Glutamatergic neuron (in vitro differentiated cells): ENCODE measurements at regions not wholly inside any gene's neighbourhood (a gene's known extent, or its start where the extent isn't known, plus 50 kb on each side); places are given as distances from the start of the nearest gene placed in this dataset.

ENCODE experiments used
- DNase-seq: peaks from one replicate; pipeline ENCODE4 v3.0.0; 2022
- H3K27ac Mint-ChIP-seq: one replicate; pipeline ENCODE4 v1.8.0; 2020; ENCODE audit warnings: mild to moderate bottlenecking, mixed read lengths, inconsistent platforms; ENCODE audit not compliant: unreplicated experiment
- H3K27me3 Mint-ChIP-seq: one replicate; pipeline ENCODE4 v1.8.0; 2020; ENCODE audit warnings: mild to moderate bottlenecking, moderate library complexity, mixed read lengths, inconsistent platforms; ENCODE audit not compliant: unreplicated experiment
- H3K36me3 Mint-ChIP-seq: one replicate; pipeline ENCODE4 v1.8.0; 2020; ENCODE audit warnings: mild to moderate bottlenecking, mixed read lengths, inconsistent platforms; ENCODE audit not compliant: unreplicated experiment
- H3K4me1 Mint-ChIP-seq: one replicate; pipeline ENCODE4 v1.8.0; 2020; ENCODE audit warnings: mild to moderate bottlenecking, low read depth, mixed read lengths, inconsistent platforms; ENCODE audit not compliant: unreplicated experiment
- H3K4me3 Mint-ChIP-seq: one replicate; pipeline ENCODE4 v1.8.0; 2020; ENCODE audit warnings: mild to moderate bottlenecking, mixed read lengths, inconsistent platforms; ENCODE audit not compliant: unreplicated experiment
- H3K9me3 Mint-ChIP-seq: one replicate; pipeline ENCODE4 v1.8.0; 2020; ENCODE audit warnings: mild to moderate bottlenecking, moderate library complexity, mixed read lengths, inconsistent platforms; ENCODE audit not compliant: unreplicated experiment
- TF ChIP-seq, protein P1 (sequence below): fragments of 200-600 bp; sonication (generic); IDR thresholded peaks from one replicate; pipeline ENCODE4 v1.5.0; 2021; ENCODE audit not compliant: partially characterized antibody, unreplicated experiment

DNA sequence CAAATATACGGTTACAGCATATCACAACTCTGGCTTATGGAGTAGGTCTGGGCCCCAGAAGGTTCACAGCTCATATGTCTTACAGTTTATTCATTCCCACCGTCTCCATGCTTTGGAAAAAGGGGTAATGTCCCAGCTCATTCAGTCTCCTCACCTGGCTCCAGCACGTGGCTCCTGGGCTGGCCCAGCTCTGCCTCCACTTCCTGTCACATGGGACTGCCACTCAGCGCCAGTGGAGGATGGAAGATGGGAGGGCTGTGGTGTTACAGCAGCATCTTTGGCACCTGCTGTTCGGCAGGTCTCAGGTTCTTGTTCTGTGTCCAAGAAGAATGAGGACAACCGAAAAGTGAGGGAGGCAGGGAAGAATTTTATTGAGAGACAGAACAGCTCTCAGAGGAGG is 216.3 kb upstream of the ATXN7L3B start:
- Mint-ChIP-seq H3K9me3 (no peaks in the 10 kb centered on the region), H3K36me3 (no peaks in the 10 kb centered on the region), H3K4me3 (no peak overlapping the region), H3K27me3 (no peaks in the 10 kb centered on the region), H3K4me1 (peaks cover 4% of the 10 kb centered on the region), H3K27ac (no peak overlapping the region)
- TF ChIP-seq, protein P1, sequence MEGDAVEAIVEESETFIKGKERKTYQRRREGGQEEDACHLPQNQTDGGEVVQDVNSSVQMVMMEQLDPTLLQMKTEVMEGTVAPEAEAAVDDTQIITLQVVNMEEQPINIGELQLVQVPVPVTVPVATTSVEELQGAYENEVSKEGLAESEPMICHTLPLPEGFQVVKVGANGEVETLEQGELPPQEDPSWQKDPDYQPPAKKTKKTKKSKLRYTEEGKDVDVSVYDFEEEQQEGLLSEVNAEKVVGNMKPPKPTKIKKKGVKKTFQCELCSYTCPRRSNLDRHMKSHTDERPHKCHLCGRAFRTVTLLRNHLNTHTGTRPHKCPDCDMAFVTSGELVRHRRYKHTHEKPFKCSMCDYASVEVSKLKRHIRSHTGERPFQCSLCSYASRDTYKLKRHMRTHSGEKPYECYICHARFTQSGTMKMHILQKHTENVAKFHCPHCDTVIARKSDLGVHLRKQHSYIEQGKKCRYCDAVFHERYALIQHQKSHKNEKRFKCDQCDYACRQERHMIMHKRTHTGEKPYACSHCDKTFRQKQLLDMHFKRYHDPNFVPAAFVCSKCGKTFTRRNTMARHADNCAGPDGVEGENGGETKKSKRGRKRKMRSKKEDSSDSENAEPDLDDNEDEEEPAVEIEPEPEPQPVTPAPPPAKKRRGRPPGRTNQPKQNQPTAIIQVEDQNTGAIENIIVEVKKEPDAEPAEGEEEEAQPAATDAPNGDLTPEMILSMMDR: no peak
- no peak for DNase-seq

DNA sequence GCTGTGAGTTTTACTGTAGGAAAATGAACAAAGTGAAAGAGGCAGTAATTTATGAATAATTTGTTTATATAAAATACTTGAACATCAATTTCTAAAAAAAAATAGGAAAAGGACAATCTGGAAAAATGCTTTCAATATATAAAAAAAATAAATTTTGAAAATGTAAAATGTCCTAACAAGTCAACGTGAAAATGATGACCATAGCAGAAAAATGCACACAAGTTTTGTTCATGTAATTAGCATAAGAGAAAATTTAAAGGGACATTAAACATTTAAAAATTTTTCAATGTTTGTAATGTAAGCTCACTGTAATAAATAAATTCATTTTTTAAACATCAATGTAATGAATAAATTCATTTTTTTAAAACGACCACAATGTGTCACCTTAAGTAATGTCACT is 214.8 kb upstream of the ATXN7L3B start:
- peaks cover 4% of the 10 kb centered on the region for H3K4me1 Mint-ChIP-seq
- H3K36me3 Mint-ChIP-seq: no peaks in the 10 kb centered on the region
- no peaks in the 10 kb centered on the region for H3K27me3 Mint-ChIP-seq
- TF ChIP-seq, protein P1: no peak
- no peaks in the 10 kb centered on the region for H3K9me3 Mint-ChIP-seq
- H3K4me3 Mint-ChIP-seq: no peak overlapping the region
- no peak for DNase-seq
- no peak overlapping the region for H3K27ac Mint-ChIP-seq

DNA sequence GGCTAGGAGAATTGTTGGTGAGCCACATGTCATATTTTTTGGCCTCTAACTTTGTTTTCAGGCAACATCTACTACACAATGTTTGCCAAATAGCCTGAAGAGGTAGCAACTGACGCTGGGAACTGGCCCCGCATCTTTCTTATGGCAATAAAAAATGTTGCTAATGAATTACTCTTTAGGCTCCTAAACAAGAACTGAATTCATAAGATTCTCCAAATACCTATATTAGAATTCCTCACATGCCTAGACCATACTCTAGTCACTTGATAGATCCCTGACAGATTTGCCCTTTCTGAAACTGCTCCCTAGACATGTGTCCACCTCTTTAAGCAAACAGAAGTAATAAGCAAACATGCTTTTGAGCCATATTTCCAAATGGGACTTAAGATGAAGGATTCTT is 209.0 kb upstream of the ATXN7L3B start:
- Mint-ChIP-seq H3K36me3 (no peaks in the 10 kb centered on the region), H3K4me3 (no peak overlapping the region), H3K9me3 (no peaks in the 10 kb centered on the region), H3K27ac (no peak overlapping the region), H3K4me1 (no peaks in the 10 kb centered on the region), H3K27me3 (no peaks in the 10 kb centered on the region)
- no peak for DNase-seq
- TF ChIP-seq, protein P1: no peak

DNA sequence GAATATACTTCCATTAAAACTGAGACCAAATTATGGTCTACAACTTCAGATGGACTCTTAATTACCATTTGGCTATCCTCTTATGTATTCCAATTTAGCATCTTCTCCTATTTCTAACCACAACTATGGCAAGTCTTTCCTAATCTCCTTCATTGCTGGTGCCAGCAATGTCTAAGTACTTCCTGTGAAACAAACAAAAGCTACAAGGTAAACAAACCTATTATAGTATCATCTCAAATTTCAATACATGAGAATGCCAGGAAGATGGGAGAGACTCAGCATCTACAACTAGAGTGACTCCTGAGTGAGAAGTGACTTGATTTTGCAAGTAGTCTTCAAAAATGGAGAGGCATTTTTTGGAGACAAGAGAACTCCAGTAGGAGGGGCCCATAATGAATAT is 202.9 kb upstream of the ATXN7L3B start:
- TF ChIP-seq, protein P1: no peak
- no peaks in the 10 kb centered on the region for H3K4me1 Mint-ChIP-seq

DNA sequence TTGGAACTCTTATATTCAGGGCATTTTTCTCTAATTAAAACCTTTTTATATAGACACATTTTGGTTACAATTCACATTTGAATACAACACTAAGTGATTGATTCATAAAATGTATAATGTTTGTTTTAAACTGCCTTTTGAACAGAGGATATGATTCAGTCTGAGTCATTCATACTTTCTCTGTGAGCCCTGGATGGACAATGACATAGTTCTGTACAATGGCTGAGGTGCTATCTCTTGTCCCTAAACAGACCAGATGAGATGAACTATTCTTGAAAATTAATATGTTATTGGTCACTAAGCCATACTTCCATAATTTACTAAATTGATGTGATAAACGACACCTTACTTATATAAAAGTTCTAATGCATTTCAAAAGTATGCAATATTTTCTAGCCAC is 199.7 kb upstream of the ATXN7L3B start:
- no peak for DNase-seq
- no peaks in the 10 kb centered on the region for H3K4me1 Mint-ChIP-seq
- H3K36me3 Mint-ChIP-seq: no peaks in the 10 kb centered on the region

More for the DNA sequence above, 202.9 kb upstream of the ATXN7L3B start:
- no peak for DNase-seq
- no peaks in the 10 kb centered on the region for H3K27me3 Mint-ChIP-seq
- no peak overlapping the region for H3K4me3 Mint-ChIP-seq
- H3K9me3 Mint-ChIP-seq: no peaks in the 10 kb centered on the region
- no peak overlapping the region for H3K27ac Mint-ChIP-seq
- H3K36me3 Mint-ChIP-seq: no peaks in the 10 kb centered on the region

More for the DNA sequence above, 199.7 kb upstream of the ATXN7L3B start:
- Mint-ChIP-seq H3K27ac (no peak overlapping the region), H3K4me3 (no peak overlapping the region), H3K9me3 (no peaks in the 10 kb centered on the region), H3K27me3 (no peaks in the 10 kb centered on the region)
- TF ChIP-seq, protein P1: no peak
